NCI-H524 treated with DMSO at 0.1 percent for 48 hours (cell line): ENCODE measurements at regions not wholly inside any gene's neighbourhood (a gene's known extent, or its start where the extent isn't known, plus 50 kb on each side); places are given as distances from the start of the nearest gene placed in this dataset.

Experiments
- DNase-seq: peaks from one replicate; lab custom pipeline; 2025; lab: John Stamatoyannopoulos, UW

DNA sequence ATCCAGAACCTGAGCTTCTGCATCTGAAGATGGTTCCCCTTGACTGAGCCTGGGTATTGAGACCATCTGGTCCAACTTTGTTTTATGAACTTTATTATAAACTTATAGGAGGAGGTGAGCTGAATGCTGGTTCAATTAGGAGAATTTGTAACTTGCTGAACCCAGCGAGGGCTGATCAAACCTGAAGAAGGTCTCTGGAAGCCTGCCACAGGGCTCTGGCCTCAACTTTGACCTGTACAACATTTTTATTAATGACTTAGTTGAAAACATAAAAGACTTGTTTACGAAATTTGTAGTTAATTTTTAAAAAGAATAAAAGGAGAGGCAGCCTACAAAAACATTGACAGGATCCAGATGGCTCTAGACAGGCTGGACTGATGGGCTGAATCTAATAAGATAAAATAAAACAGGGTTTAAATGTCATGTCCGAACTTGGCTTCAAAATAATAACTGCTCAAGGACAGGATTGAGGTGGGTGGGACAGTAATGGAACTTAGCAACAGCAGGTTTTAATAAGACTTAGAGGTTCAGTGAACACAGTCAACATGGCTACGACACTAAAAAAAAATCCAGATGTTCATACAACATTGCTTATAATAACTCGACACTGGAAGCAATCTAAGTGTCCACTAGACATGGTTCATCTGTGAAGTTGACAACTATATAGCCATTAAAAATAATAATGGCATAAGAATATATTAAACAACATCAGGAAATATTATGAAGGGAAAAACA is 53.4 kb upstream of the GJB5 start:
- no peak for DNase-seq
